ENCODE measurements at regions not wholly inside any gene's neighbourhood (a gene's known extent, or its start where the extent isn't known, plus 50 kb on each side); places are given as distances from the start of the nearest gene placed in this dataset.
"Not testable (repeated sequence)": the region's sequence is repeated elsewhere in the genome, so short reads cannot be mapped to it uniquely, and the experiment has no call there.

GRCh38 chr6:147667082-147667481 is 158.6 kb downstream of the SAMD5 start:
- no peak for DNase-seq (ENCODE audit: low spot score)

GRCh38 chr6:147674099-147674498 is 165.6 kb downstream of the SAMD5 start:
- no peak for DNase-seq (ENCODE audit: low spot score)

GRCh38 chr6:147674794-147675193 is 166.3 kb downstream of the SAMD5 start:
- no peak for DNase-seq (ENCODE audit: low spot score)

- DNase-seq (ENCODE audit: low spot score) = no peak
Measured at GRCh38 chr6:147675281-147675680, 166.8 kb downstream of the SAMD5 start.

GRCh38 chr6:147676495-147677199 is 168.2 kb downstream of the SAMD5 start:
- no peak for DNase-seq (ENCODE audit: low spot score)

- no peak for DNase-seq (ENCODE audit: low spot score)
Measured at GRCh38 chr6:147677647-147678046, 169.2 kb downstream of the SAMD5 start.

GRCh38 chr6:147678253-147678652 is 169.8 kb downstream of the SAMD5 start:
- no peak for DNase-seq (ENCODE audit: low spot score)

GRCh38 chr6:147684906-147685305 is 176.4 kb downstream of the SAMD5 start:
- no peak for DNase-seq (ENCODE audit: low spot score)

- DNase-seq (ENCODE audit: low spot score) = no peak
Measured at GRCh38 chr6:147689398-147689797, 180.9 kb downstream of the SAMD5 start.

GRCh38 chr6:147691446-147691845 is 183.0 kb downstream of the SAMD5 start:
- DNase-seq (ENCODE audit: low spot score) = no peak

GRCh38 chr6:147693181-147693580 is 184.7 kb downstream of the SAMD5 start:
- DNase-seq (ENCODE audit: low spot score) = no peak

- not testable (repeated sequence) for DNase-seq (ENCODE audit: low spot score)
Measured at GRCh38 chr6:147694556-147694955, 186.1 kb downstream of the SAMD5 start.

GRCh38 chr6:147695819-147696218 is 187.3 kb downstream of the SAMD5 start:
- no peak for DNase-seq (ENCODE audit: low spot score)

- DNase-seq (ENCODE audit: low spot score) = no peak
Measured at GRCh38 chr6:147699140-147699539, 190.7 kb downstream of the SAMD5 start.

- DNase-seq (ENCODE audit: low spot score) = no peak
Measured at GRCh38 chr6:147699637-147700036, 191.1 kb downstream of the SAMD5 start.

GRCh38 chr6:147700436-147701209 is 192.1 kb downstream of the SAMD5 start:
- DNase-seq (ENCODE audit: low spot score) = no peak

- DNase-seq (ENCODE audit: low spot score) = no peak
Measured at GRCh38 chr6:147704691-147705090, 196.2 kb downstream of the SAMD5 start.

GRCh38 chr6:147707524-147707923 is 199.0 kb downstream of the SAMD5 start:
- no peak for DNase-seq (ENCODE audit: low spot score)

- no peak for DNase-seq (ENCODE audit: low spot score)
Measured at GRCh38 chr6:147708170-147708569, 199.7 kb downstream of the SAMD5 start.

- no peak for DNase-seq (ENCODE audit: low spot score)
Measured at GRCh38 chr6:147709396-147710272, 201.1 kb downstream of the SAMD5 start.

- no peak for DNase-seq (ENCODE audit: low spot score)
Measured at GRCh38 chr6:147710890-147711289, 202.4 kb downstream of the SAMD5 start.

GRCh38 chr6:147711476-147711875 is 203.0 kb downstream of the SAMD5 start:
- DNase-seq (ENCODE audit: low spot score) = no peak

GRCh38 chr6:147712841-147713240 is 204.4 kb downstream of the SAMD5 start:
- DNase-seq (ENCODE audit: low spot score) = no peak
